VCaP (cell line): ENCODE measurements at regions not wholly inside any gene's neighbourhood (a gene's known extent, or its start where the extent isn't known, plus 50 kb on each side); places are given as distances from the start of the nearest gene placed in this dataset.

Source experiments
- H3K27ac ChIP-seq: fragments of 450-650 bp; 2 replicates; pipeline ENCODE4 v1.5.1; 2017
- TF ChIP-seq, protein P1 (sequence below): fragments of 450-650 bp; conservative IDR thresholded peaks from 2 replicates; pipeline ENCODE4 v1.5.1; 2017; ENCODE audit warnings: mild to moderate bottlenecking, moderate library complexity

DNA sequence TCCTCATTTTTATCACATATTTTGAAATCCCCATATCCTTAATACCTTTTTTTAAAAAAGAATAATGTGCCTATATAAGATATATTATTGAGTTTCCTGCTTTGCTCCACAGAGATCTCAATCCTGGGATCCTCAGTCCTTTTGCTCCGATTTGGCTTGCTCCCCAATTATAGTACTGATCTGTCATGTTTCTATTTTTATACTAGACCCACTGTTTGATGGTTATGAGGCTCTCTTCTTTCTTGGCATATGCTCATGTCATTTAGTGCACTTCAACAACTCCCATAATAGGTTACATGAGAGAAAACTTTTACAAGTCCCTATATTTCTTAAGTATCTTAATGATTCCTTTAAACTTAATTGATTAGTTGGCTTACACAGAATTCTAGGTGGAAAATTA lies 958.5 kb upstream of the EPHA7 start:
- TF ChIP-seq, protein P1, sequence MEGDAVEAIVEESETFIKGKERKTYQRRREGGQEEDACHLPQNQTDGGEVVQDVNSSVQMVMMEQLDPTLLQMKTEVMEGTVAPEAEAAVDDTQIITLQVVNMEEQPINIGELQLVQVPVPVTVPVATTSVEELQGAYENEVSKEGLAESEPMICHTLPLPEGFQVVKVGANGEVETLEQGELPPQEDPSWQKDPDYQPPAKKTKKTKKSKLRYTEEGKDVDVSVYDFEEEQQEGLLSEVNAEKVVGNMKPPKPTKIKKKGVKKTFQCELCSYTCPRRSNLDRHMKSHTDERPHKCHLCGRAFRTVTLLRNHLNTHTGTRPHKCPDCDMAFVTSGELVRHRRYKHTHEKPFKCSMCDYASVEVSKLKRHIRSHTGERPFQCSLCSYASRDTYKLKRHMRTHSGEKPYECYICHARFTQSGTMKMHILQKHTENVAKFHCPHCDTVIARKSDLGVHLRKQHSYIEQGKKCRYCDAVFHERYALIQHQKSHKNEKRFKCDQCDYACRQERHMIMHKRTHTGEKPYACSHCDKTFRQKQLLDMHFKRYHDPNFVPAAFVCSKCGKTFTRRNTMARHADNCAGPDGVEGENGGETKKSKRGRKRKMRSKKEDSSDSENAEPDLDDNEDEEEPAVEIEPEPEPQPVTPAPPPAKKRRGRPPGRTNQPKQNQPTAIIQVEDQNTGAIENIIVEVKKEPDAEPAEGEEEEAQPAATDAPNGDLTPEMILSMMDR = no peak
- no peak overlapping the region for H3K27ac ChIP-seq

DNA sequence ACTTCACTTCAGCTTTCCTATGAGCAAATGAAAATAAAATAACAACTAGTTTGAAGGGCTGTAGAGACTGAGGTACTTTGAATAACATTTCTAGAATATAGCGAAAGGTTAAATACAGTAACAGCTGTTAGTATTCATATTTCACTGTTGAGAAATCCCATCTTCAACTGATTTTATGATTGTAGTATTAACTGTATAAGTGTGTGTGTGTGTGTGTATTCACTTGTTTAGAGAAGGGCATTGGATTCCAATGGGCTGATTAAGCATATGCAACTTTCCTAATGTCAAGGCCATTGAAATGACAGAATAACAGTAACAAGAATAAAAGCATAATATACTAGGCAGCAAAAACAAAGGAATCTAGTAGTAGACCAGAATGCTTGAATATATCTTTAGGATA lies 957.5 kb upstream of the EPHA7 start:
- TF ChIP-seq, protein P1 = no peak
- no peak overlapping the region for H3K27ac ChIP-seq

DNA sequence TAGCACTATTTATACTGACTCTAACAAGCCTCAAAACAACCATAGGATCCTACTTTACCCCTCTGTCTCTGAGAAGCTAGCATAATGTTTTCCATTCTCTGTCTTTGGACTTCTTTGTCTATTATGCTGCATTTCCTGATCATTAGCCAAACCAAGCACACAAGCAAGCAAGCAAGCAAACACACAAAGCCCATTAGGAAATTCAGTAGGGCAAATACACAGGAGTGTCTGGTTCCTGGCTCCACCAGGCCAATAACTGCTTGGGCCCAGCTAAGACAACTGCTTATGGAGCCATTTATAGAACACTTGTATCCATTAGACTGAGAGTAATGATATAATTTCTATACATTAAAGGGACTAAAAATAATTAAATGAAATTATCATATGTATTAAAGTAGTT lies 952.9 kb upstream of the EPHA7 start:
- TF ChIP-seq, protein P1 = no peak
- H3K27ac ChIP-seq = no peak overlapping the region

DNA sequence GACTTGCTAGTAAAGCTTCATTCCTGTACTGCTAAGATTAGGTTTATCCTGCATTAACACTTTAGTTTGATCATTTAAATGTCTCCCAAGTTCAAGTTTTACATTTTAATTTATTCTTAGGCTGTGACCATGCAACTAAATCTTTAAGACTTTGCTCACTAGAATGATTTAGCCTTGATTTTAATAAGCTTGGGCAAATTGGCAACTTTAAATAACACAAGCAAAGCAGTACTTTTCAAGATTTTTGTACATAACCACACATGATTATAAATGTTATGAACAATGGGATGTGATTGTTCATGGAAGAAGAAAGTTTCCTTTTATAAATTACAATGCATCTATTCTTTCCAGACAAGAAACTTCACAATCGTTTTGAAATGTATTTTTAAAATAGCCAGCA lies 948.0 kb upstream of the EPHA7 start:
- no peak overlapping the region for H3K27ac ChIP-seq
- TF ChIP-seq, protein P1 = no peak

DNA sequence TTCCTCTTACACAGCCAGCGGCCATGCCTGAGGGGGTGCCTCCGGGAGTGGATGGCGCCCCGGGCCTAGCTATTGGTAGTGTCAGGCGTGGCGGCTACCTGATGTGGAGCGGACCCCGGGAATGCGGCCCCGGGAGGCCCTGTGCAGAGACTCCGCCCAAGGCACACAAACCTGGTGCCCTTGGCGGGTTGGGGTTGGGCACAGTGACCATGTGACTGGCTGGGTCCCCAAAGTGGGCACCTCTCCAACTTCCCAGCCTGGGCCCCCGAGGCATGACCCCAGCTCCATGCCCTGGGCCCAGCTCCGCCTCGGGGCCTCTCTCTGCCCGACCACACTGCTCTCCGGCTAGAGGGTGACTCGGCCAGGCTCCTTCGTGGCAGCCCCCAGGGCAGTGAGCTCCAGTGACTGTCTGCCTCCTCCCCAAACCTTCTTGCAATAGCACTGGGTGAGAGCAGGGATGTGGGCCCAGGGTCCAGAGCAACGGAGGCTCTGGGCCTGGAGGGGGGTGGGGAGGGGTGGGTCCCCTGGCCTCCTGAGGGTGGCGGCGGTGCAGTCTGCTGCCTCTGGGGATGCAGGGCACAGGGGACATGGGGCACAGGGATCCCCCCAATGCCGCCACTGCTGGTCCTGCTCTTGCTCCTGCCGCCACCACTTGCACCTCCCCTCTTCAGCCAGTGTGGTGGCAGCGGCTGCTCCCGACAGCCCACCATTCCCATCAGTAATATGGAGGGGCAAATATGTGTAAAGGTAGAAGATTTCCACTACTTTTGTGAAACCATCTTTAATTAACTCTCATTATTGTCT lies 942.9 kb upstream of the EPHA7 start:
- TF ChIP-seq, protein P1 = no peak

DNA sequence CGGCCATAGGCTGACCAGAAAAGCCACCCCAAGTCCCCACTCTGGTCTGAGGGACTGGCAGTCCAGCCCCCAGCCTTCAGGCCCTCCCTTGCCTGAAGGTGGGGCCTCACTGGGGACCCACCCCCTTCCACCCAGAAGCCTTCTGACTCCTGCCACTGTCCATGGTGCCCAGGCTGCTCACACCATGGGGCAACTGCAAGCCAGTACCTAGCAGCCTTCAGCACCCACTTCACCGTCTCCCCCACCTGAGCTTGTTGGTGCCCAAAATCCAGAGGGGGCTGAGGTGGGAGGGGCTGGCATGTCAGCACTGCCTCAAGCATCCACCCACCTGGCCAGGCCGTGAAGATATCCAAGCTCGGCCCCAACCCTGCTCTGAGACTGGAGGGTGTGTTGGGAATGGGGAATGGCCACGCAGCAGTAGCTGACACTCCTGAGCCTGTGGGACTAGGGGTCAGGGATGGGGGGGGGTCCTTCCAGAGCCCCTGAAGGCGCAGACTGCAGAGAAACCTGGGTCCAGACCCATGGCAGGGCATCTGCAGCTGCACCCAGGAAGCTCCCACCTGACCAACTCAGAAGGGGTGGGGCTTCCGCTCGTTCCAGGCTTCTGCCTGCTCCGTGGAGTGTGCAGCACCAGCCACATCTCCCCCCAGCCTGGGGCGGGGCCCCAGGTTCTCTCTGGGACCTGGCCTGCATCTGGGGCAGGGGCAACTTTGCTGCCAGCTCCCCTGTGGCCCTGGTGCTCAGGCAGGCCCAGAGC lies 942.1 kb upstream of the EPHA7 start:
- TF ChIP-seq, protein P1 = no peak
- H3K27ac ChIP-seq = no peak overlapping the region

More for the DNA sequence above, 942.9 kb upstream of the EPHA7 start:
- H3K27ac ChIP-seq = no peak overlapping the region

DNA sequence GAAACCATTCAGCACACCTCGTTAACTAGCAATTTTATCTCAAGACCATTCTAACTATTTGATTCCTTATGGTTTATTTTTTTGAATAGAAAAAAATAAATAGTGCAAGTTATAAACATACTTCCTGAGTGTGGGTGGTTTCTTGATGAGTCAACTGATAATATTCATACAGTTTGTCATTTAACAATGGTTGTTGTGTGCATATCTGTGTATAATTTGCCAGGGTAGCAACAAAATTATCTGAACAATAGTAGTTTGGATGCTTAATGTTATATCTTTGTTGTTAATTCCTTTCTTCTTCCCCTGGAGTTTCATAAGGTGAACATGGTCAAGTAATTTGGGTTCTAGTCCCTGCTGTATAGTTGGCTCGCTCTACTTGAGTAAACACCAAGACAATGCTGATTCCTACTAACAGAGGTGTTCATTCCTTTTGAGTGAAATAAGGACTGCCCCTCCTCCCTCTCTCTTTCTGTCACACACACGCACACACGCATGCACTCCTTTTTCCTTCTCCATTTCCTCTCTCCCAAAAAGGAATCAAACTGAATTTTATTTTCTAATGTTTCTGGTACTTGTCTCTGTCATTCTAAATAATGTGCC lies 938.1 kb upstream of the EPHA7 start:
- H3K27ac ChIP-seq = no peak overlapping the region
- TF ChIP-seq, protein P1 = no peak
